GM12874 (cell line): ENCODE measurements at regions not wholly inside any gene's neighbourhood (a gene's known extent, or its start where the extent isn't known, plus 50 kb on each side); places are given as distances from the start of the nearest gene placed in this dataset.

Experiments used
- TF ChIP-seq, protein P1 (sequence below): IDR thresholded peaks from 2 replicates; pipeline ENCODE4 v1.5.1; 2011; ENCODE audit warnings: low read depth, mild to moderate bottlenecking, control low read depth, low read length, moderate library complexity; ENCODE audit not compliant: insufficient read depth

DNA sequence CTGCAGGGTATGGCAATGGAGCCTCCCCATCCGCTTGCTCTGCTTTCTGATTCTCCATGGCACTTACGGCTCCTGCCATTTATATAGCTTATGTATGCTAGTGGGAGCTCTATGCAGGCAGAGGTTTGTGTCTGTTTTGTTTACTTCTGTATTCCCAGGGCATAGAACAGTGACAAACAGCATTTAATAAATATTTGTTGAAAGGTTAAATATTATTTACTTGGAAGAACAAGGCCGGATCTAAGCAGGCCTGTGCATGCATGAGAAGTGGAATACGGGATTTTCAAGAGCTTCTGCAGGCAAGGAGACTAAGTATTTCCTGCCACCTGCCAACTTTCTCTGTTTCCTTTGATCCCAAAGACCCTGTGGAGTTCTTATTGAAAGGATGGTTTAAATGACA, 90.7 kb downstream of the XCL2 start:
- TF ChIP-seq, protein P1, sequence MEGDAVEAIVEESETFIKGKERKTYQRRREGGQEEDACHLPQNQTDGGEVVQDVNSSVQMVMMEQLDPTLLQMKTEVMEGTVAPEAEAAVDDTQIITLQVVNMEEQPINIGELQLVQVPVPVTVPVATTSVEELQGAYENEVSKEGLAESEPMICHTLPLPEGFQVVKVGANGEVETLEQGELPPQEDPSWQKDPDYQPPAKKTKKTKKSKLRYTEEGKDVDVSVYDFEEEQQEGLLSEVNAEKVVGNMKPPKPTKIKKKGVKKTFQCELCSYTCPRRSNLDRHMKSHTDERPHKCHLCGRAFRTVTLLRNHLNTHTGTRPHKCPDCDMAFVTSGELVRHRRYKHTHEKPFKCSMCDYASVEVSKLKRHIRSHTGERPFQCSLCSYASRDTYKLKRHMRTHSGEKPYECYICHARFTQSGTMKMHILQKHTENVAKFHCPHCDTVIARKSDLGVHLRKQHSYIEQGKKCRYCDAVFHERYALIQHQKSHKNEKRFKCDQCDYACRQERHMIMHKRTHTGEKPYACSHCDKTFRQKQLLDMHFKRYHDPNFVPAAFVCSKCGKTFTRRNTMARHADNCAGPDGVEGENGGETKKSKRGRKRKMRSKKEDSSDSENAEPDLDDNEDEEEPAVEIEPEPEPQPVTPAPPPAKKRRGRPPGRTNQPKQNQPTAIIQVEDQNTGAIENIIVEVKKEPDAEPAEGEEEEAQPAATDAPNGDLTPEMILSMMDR: no peak

DNA sequence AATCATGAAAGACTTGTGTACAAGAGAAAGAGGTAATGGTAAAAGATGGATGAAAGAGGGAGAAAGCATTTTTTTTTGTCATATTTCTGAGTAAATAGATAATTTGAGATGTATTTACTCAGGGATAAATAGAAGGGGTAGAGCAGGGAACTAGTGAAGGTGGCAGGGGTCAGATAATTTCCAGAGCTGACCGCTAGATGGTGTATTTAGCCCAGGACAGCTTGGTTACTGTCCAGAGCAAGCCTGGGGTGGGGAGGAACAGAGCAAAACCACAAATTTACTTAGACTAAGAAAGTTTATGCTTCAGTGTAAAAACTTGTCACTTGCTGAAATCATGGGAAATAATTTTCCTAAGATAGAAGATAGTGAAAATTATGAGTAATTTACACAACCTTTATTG, 91.5 kb downstream of the XCL2 start:
- TF ChIP-seq, protein P1: peak; percentile 51

DNA sequence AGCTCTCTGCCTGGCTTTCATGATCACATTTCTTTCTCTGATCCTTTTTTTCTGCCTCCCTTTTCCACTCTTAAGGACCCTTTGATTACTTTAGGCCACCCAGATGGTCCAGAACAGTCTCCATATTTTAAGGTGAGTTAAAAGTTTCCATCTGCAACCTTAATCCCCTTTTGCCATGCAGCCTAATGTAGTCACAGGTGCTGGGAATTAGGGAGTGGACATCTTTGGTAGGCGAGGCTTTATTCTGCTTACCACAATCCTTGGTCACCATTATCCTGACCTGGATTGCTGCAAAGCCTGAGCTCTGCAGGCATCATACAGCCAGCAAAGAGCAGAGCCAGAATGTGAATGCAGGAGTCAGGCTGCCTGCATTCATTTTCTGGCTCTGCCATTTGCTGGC, 95.9 kb downstream of the XCL2 start:
- TF ChIP-seq, protein P1: no peak

DNA sequence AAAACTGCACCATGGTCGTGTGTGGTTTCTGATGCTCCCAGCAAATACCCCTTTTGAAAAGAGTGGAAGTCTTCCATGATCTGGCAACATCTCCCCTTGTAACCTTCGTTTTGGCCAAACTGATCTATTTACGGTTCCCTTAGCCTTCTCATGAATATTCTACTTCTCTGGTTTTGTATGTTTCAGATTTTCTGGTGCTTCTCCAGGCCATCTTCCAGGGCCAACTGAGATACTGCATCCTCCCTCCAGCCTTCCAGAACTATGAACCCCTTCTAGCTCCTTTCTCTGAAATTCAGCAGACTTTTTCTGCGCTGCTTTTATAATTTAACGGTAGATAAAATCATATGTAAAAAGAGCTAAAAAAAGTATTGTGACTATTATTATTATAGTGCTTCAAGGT, 97.7 kb downstream of the XCL2 start:
- TF ChIP-seq, protein P1: no peak

DNA sequence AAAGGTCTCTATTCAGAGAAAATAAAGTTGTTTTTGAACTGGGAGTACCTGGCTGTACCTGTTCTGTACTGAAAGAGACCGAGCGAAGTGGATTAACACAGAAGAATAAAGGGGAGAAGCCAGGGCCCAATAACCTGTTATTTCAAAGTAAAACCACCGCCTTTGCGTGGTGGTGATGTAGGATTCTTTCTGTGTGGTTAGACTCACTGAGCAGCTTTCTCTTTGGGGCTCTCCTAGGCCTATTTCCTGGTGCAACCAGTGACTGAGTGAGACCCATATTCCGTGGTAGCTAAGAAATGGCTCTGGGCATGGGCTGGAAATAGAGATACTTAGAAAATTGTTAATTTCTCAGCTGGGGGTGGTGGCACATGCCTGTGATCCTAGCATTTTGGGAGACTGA, 99.9 kb downstream of the XCL2 start:
- TF ChIP-seq, protein P1: no peak

DNA sequence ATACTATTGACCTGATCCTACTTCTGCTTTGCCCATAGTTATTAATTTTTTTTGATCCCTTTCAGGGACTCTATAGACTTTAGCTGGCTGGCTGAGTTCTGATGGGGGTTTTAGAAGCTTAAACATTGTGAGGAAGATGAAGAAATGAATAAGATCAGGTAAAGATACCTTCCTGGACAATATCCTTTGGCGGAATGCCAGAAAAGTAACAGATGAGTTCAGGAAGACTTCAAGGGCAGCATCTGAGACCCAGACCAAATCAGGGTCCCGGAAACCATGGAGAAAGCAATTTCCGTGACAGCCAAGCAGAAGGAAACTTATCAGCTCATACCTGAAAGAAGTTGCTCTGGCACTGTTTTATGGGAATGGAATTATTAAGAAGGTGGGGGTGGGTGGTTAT, 100.4 kb downstream of the XCL2 start:
- TF ChIP-seq, protein P1: no peak

DNA sequence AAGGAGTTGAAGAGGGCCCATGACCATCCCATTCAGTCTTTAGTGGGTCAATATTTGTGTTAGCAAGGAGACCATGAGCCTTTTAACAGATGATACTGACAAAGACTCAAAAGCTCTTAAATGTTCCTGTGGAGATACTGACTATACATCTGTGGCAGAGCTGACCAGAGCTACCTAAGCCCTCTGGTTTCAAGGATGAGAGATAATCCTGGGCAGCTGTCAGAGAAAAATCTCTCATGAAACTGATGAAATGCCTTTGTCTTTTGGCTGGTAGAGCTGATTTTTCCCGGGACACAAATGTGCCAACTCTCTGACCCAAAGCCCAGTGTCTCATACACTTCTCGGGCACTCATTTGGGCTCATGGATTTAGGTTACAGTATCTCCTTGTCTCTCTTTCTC, 100.9 kb downstream of the XCL2 start:
- TF ChIP-seq, protein P1: no peak

DNA sequence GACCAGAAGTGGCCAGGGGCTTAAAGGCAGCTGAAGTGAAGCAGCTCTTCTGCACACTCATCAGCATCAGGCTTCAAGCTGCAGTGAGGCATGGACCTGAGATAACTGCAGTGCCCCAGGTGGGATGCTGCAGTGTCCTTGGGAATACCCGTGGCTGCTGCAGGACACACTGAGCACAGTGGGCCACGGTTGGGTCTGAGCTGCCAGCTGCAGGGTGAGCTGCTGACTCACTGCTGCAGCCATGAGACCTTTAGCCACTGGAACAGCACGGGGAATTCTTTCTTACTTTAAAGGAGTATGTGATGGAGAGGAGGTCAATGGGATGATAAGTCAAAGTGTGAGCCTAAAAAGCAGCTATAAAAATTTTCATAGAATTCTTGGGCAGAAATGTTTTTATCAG, 102.1 kb downstream of the XCL2 start:
- TF ChIP-seq, protein P1: no peak
